ENCODE measurements at regions not wholly inside any gene's neighbourhood (a gene's known extent, or its start where the extent isn't known, plus 50 kb on each side); places are given as distances from the start of the nearest gene placed in this dataset.
"Not testable (repeated sequence)": the region's sequence is repeated elsewhere in the genome, so short reads cannot be mapped to it uniquely, and the experiment has no call there.

DNA sequence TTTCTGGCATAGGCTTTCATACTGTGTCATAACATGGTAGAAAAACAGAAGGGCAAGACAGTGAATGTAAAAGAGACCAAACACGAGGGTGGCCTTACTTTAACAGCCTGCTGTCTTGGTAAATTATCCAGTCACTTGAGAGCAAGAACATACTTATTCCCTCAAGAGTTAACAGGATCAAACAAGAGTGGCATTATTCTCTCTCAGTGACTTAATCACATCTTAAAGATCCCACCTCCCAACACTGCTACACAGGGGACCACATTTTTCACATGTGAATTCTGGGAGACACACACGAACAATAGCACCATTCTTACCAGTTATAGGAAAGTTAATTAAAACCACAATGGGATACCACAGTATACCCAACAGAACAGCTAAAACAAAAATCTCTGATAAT is 898.0 kb upstream of the C9orf72 start:
- no peak for TF ChIP-seq CTCF (IDR thresholded peaks at IDR 0.05; ENCODE audit: insufficient read depth, low read length)
- no peak for DNase-seq (ENCODE audit: low read depth)
- H3K4me3 ChIP-seq (ENCODE audit: low read depth, low read length): no peak overlapping the region

GRCh38 chr9:28487561-28487960 is 914.3 kb upstream of the C9orf72 start:
- H3K4me3 ChIP-seq (ENCODE audit: low read depth, low read length): no peak overlapping the region
- no peak for TF ChIP-seq CTCF (IDR thresholded peaks at IDR 0.05; ENCODE audit: insufficient read depth, low read length)
- no peak for DNase-seq (ENCODE audit: low read depth)

DNA sequence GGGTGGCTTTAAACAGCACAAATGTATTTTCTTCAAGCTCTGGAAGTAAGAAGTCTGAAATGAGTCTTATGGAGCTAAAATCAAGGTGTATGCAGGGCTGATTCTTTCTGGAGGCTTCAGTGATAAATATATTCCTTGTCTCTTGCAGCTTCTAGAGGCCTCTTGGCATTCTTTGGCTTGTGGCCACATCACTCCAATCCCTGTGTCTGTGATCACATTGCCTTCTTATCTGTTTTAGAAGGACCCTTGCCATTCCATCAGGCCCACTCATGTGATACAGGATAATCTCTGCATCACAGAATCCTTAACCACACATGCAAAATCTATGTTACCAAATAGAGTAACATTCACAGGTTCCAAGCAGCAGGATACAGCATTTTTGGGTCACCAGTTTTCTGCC is 917.8 kb upstream of the C9orf72 start:
- H3K4me3 ChIP-seq (ENCODE audit: low read depth, low read length): no peak overlapping the region
- no peak for TF ChIP-seq CTCF (IDR thresholded peaks at IDR 0.05; ENCODE audit: insufficient read depth, low read length)

GRCh38 chr9:28498168-28498567 is 924.9 kb upstream of the C9orf72 start:
- H3K4me3 ChIP-seq (ENCODE audit: low read depth, low read length); DNase-seq (ENCODE audit: low read depth): not testable (repeated sequence)

More for the DNA sequence above, 917.8 kb upstream of the C9orf72 start:
- no peak for DNase-seq (ENCODE audit: low read depth)

DNA sequence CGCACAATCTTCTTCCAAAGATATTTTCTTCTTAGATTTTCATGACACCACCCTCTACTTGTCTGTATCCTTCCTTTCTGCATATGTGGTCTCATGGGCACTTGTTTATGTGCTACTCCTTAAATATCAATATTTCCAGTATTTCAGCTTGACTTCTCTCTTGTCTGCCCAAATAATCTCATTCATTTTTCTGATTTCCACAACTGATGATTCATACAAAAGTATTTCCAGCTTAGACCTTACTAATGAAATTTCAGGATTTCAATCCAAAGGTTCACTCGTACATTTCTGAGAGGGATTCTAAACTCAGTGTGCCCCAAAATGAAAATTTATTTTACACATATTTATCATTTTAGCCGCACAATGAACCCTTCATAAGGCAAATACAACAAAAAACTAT is 928.9 kb upstream of the C9orf72 start:
- H3K4me3 ChIP-seq (ENCODE audit: low read depth, low read length): no peak overlapping the region
- TF ChIP-seq CTCF (IDR thresholded peaks at IDR 0.05; ENCODE audit: insufficient read depth, low read length): no peak
- DNase-seq (ENCODE audit: low read depth): no peak

DNA sequence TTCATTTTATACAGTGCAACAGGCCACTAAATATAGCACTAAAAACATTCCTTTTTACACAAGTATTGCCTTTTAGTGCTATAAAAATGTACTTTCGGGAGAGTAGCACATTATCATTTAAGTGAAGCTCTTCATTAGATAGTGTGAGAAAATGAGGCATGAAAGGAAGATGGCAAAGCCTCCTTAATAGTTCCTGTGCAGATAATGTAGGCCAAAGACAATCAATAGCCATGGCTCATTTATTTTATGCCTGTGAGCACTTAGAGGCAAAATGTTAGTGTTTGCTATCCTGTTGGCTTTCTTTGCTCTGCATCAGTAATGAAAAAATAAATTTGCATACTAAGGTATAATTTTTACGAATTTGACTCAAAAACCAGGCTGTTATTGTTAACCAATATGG is 929.5 kb upstream of the C9orf72 start:
- no peak for TF ChIP-seq CTCF (IDR thresholded peaks at IDR 0.05; ENCODE audit: insufficient read depth, low read length)
- H3K4me3 ChIP-seq (ENCODE audit: low read depth, low read length): no peak overlapping the region
- DNase-seq (ENCODE audit: low read depth): no peak

DNA sequence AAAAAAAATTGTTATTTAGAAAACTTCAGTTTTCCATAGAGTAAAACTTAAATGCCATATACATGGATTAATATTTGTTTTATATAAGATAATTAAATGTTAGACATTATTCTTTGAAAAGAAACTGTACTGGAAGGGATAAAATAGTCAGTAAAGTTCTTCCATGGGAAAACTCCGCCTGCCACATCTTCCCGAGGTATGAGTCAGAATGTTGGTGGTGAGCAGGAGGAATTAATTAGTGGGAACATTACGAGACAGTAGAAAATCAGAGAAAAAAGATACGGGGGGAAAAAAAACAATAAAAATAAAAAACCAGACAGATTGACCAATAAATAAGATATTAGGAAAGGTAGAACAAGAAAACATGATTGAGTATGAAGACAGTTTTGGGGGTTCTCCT is 930.3 kb upstream of the C9orf72 start:
- DNase-seq (ENCODE audit: low read depth): no peak
- no peak overlapping the region for H3K4me3 ChIP-seq (ENCODE audit: low read depth, low read length)
- no peak for TF ChIP-seq CTCF (IDR thresholded peaks at IDR 0.05; ENCODE audit: insufficient read depth, low read length)
